PC-3 (cell line): ENCODE measurements at regions not wholly inside any gene's neighbourhood (a gene's known extent, or its start where the extent isn't known, plus 50 kb on each side); places are given as distances from the start of the nearest gene placed in this dataset.

Source experiments
- CTCF ChIP-seq: fragments of 300-600 bp; sonication (generic); conservative IDR thresholded peaks from 2 replicates; pipeline ENCODE4 v1.5.1; 2017; ENCODE audit warnings: antibody characterized with exemption, low read depth, mild to moderate bottlenecking, low read length
- EZH2 ChIP-seq: fragments of 300-600 bp; sonication (generic); IDR thresholded peaks from one replicate; pipeline ENCODE4 v1.6.1; 2017; ENCODE audit warnings: antibody characterized with exemption, mild to moderate bottlenecking, low read length; ENCODE audit not compliant: unreplicated experiment
- EZH2phosphoT487 ChIP-seq: fragments of 300-600 bp; sonication (generic); IDR thresholded peaks from 2 replicates; pipeline ENCODE4 v1.6.1; 2018; ENCODE audit warnings: mild to moderate bottlenecking, antibody characterized with exemption, low read length, borderline replicate concordance

- TF ChIP-seq CTCF (no peak), EZH2 (no peak), EZH2phosphoT487 (no peak)
Observed at GRCh38 chr6:25154034-25154596, 125.1 kb upstream of the CARMIL1 start.
